ENCODE measurements at regions not wholly inside any gene's neighbourhood (a gene's known extent, or its start where the extent isn't known, plus 50 kb on each side); places are given as distances from the start of the nearest gene placed in this dataset.
"Not testable (repeated sequence)": the region's sequence is repeated elsewhere in the genome, so short reads cannot be mapped to it uniquely, and the experiment has no call there.

DNA sequence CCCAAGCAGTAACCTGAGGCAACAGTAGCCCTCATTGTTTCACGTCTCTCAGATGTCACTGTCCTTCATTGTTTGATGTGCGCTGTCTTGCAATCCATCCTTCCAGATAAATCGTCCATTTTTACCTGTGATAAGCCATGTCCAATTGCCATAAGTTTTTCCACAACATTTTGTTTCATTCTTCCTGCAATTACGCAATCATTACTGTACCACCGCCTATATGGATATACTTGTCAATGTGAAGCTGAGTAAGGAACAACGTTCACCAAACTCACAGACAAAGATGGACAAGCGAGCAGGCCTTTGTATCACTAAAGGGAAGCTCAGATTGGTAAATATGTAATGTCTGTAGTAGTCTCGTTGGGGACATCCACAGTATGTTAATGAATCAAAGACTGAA, 452.5 kb upstream of the NDN start:
- no CpG with 5 or more reads among the region's 8 CpGs for WGBS (ENCODE audit: insufficient coverage, insufficient read length)
- not testable (repeated sequence) for H3K9me3 ChIP-seq (ENCODE audit: control insufficient read depth, insufficient read depth, low read length); H3K4me1 ChIP-seq (ENCODE audit: control insufficient read depth, insufficient read depth, low read length)

DNA sequence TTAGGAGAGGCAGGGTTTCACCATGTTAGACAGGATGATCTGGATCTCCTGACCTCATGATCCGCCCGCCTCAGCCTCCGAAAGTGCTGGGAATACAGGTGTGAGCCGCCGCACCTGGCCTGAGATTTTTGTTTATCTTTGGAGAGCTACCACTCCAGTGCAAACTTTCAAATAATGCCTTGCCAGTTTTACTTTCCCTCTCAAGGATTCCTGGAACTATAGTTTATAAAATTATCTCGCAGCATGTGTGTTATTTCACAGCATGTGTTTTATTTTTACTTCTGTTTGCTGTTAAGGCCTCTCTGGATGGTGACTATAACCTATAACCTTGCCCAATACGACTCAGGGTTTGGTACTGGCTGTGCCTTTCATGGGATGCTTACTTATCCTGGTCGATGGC, 458.0 kb upstream of the NDN start:
- not testable (repeated sequence) for DNase-seq (ENCODE audit: low read depth, low spot score); H3K4me3 ChIP-seq (ENCODE audit: low read length); H3K9me3 ChIP-seq (ENCODE audit: control insufficient read depth, insufficient read depth, low read length); H3K4me1 ChIP-seq (ENCODE audit: control insufficient read depth, insufficient read depth, low read length); H3K36me3 ChIP-seq (ENCODE audit: control insufficient read depth, insufficient read depth, low read length); H3K27ac ChIP-seq (ENCODE audit: low read length); H3K27me3 ChIP-seq (ENCODE audit: control insufficient read depth, insufficient read depth, low read length)
- WGBS (ENCODE audit: insufficient coverage, insufficient read length) = no CpG with 5 or more reads among the region's 8 CpGs

More for the DNA sequence above, 452.5 kb upstream of the NDN start:
- H3K27ac ChIP-seq (ENCODE audit: low read length); H3K36me3 ChIP-seq (ENCODE audit: control insufficient read depth, insufficient read depth, low read length); H3K4me3 ChIP-seq (ENCODE audit: low read length); H3K27me3 ChIP-seq (ENCODE audit: control insufficient read depth, insufficient read depth, low read length); DNase-seq (ENCODE audit: low read depth, low spot score): not testable (repeated sequence)

DNA sequence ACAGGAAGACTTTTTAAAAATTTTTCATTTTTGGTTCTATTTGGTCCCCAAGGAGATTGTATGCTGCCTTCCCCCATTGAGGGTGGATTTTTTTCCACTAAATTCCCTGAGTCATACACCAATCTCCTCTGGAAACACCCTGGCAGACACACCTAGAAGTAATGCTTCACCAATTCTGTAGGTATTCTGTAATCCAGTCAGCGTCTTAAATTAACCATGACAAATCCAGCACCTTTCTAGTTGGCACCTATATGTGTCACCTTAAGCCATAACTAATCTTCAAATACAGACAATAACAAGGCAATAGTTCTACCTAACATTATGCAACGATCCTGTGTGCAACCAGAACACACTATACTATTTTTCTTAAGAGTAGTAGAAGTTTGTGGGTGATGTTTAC, 459.1 kb upstream of the NDN start:
- Histone ChIP-seq H3K27me3 (ENCODE audit: control insufficient read depth, insufficient read depth, low read length) (no peaks in the 10 kb centered on the region), H3K4me1 (ENCODE audit: control insufficient read depth, insufficient read depth, low read length) (no peaks in the 10 kb centered on the region), H3K4me3 (ENCODE audit: low read length) (no peak overlapping the region), H3K27ac (ENCODE audit: low read length) (no peak overlapping the region), H3K36me3 (ENCODE audit: control insufficient read depth, insufficient read depth, low read length) (no peaks in the 10 kb centered on the region), H3K9me3 (ENCODE audit: control insufficient read depth, insufficient read depth, low read length) (no peaks in the 10 kb centered on the region)
- WGBS (ENCODE audit: insufficient coverage, insufficient read length) = no CpG with 5 or more reads among the region's 2 CpGs
- DNase-seq (ENCODE audit: low read depth, low spot score) = no peak

DNA sequence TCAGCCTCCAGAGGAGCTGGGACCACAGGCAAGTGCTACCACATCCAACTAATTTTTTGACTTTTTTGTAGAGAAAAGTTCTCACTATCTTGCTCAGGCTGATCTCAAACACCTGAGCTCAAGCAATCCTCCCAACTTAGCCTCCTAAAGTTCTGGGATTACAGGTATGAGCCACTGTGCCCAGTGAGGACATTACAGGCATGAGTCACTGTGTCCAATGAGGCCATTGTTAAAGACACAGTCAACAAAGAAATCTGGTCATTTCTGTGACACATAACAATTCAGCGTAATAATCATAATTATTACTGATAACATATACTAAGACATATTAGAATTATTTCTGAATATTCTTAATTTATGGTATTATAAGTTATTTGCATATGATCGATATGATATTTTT, 463.4 kb upstream of the NDN start:
- Histone ChIP-seq H3K4me3 (ENCODE audit: low read length) (no peak overlapping the region), H3K27ac (ENCODE audit: low read length) (no peak overlapping the region), H3K27me3 (ENCODE audit: control insufficient read depth, insufficient read depth, low read length) (no peaks in the 10 kb centered on the region), H3K9me3 (ENCODE audit: control insufficient read depth, insufficient read depth, low read length) (no peaks in the 10 kb centered on the region), H3K36me3 (ENCODE audit: control insufficient read depth, insufficient read depth, low read length) (no peaks in the 10 kb centered on the region), H3K4me1 (ENCODE audit: control insufficient read depth, insufficient read depth, low read length) (no peaks in the 10 kb centered on the region)
- no peak for DNase-seq (ENCODE audit: low read depth, low spot score)
- 100% methylated on average over 1 of the region's 2 CpGs for WGBS (ENCODE audit: insufficient coverage, insufficient read length)

DNA sequence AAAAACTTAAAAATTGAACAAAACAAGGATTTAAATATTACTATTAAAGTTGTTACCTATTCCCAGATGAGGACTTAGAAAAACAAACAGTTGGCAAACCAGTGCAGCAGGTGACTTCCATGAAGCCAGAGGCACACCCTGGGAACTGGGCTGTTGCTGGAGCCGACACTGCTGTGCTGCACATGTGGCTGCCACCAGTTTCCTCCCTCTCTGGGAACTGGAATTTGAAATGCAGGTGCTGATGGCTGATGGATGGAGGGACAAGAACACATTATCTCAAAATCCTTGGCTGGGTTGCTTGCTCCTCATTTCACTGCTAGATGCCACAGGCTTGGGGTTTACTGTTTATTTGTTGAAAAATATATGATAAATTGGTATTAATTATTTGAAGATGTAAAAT, 471.2 kb upstream of the NDN start:
- no CpG with 5 or more reads among the region's 1 CpG for WGBS (ENCODE audit: insufficient coverage, insufficient read length)
- not testable (repeated sequence) for H3K36me3 ChIP-seq (ENCODE audit: control insufficient read depth, insufficient read depth, low read length); H3K27ac ChIP-seq (ENCODE audit: low read length); H3K4me1 ChIP-seq (ENCODE audit: control insufficient read depth, insufficient read depth, low read length); H3K9me3 ChIP-seq (ENCODE audit: control insufficient read depth, insufficient read depth, low read length); DNase-seq (ENCODE audit: low read depth, low spot score); H3K4me3 ChIP-seq (ENCODE audit: low read length); H3K27me3 ChIP-seq (ENCODE audit: control insufficient read depth, insufficient read depth, low read length)

DNA sequence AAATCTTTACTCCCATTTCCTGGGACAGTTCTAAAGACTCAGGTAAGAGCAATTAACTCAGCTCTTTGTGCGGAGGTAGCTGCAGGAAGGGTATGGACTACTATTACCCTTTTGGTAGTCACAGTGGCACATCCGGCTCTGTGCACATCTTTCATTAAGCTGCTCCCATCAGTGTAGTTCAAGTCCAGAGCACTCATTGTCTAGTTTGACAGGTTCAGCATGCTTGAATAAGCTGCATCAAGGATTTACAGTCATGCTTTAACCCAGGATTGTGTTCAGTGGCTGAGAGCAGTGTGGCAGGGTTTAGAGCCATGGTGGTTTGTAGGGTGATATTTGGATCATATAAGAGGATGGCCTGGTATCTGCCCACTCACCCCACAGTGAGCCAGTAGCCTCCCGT, 478.4 kb upstream of the NDN start:
- H3K27ac ChIP-seq (ENCODE audit: low read length); H3K4me3 ChIP-seq (ENCODE audit: low read length); H3K9me3 ChIP-seq (ENCODE audit: control insufficient read depth, insufficient read depth, low read length); H3K4me1 ChIP-seq (ENCODE audit: control insufficient read depth, insufficient read depth, low read length); H3K36me3 ChIP-seq (ENCODE audit: control insufficient read depth, insufficient read depth, low read length); H3K27me3 ChIP-seq (ENCODE audit: control insufficient read depth, insufficient read depth, low read length); DNase-seq (ENCODE audit: low read depth, low spot score): not testable (repeated sequence)
- WGBS (ENCODE audit: insufficient coverage, insufficient read length) = no CpG with 5 or more reads among the region's 3 CpGs

DNA sequence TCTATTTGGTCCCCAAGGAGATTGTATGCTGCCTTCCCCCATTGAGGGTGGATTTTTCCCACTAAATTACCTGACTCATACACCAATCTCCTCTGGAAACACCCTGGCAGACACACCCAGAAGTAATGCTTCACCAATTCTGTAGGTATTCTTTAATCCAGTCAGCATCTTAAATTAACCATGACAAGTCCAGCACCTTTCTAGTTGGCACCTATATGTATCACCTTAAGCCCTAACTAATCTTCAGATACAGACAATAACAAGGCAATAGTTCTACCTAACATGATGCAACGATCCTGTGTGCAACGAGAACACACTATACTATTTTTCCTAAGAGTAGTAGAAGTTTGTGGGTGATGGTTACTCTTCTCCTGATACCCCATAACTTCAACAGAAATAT, 473.3 kb upstream of the NPAP1 start:
- H3K9me3 ChIP-seq (ENCODE audit: control insufficient read depth, insufficient read depth, low read length); H3K4me3 ChIP-seq (ENCODE audit: low read length); H3K4me1 ChIP-seq (ENCODE audit: control insufficient read depth, insufficient read depth, low read length); DNase-seq (ENCODE audit: low read depth, low spot score); H3K36me3 ChIP-seq (ENCODE audit: control insufficient read depth, insufficient read depth, low read length); H3K27me3 ChIP-seq (ENCODE audit: control insufficient read depth, insufficient read depth, low read length); H3K27ac ChIP-seq (ENCODE audit: low read length): not testable (repeated sequence)
- no CpG with 5 or more reads among the region's 2 CpGs for WGBS (ENCODE audit: insufficient coverage, insufficient read length)

DNA sequence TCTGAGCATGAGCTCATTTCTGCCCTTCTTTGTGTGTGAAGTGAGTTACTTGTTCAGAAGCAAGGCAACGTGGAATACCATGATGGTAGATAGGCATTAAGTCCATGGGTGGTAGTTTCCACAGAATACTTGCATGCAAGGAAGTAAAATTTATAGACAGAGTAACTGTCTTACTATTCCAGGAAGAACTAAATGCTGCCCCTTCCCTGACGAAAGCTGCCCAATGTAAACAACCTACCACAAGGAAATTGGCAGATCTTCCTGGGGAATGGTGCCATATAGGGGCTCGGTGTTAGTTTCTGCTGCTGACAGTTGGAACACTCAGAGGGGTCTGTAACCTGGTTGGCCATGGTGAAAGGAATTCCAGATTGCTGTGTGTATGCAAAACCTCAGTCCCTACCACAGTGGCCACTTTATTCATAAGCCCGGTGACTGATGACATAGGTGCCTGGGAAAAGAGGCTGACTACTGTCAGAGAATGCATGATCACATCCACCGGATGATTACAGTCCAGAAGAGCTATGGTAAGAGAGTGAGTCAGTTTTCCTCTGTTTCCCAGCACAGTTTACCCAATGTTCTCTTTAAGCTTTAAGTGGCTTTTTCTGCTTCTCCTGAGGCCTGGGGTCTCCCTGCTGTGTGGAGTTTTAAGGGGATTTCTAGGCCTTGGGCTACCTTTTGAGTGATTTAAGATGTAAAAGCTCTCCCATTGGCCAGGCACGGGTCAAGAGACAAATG, 463.7 kb upstream of the NPAP1 start:
- not testable (repeated sequence) for H3K27ac ChIP-seq (ENCODE audit: low read length); DNase-seq (ENCODE audit: low read depth, low spot score); H3K4me1 ChIP-seq (ENCODE audit: control insufficient read depth, insufficient read depth, low read length); H3K9me3 ChIP-seq (ENCODE audit: control insufficient read depth, insufficient read depth, low read length); H3K27me3 ChIP-seq (ENCODE audit: control insufficient read depth, insufficient read depth, low read length); H3K4me3 ChIP-seq (ENCODE audit: low read length); H3K36me3 ChIP-seq (ENCODE audit: control insufficient read depth, insufficient read depth, low read length)
- no CpG with 5 or more reads among the region's 6 CpGs for WGBS (ENCODE audit: insufficient coverage, insufficient read length)

DNA sequence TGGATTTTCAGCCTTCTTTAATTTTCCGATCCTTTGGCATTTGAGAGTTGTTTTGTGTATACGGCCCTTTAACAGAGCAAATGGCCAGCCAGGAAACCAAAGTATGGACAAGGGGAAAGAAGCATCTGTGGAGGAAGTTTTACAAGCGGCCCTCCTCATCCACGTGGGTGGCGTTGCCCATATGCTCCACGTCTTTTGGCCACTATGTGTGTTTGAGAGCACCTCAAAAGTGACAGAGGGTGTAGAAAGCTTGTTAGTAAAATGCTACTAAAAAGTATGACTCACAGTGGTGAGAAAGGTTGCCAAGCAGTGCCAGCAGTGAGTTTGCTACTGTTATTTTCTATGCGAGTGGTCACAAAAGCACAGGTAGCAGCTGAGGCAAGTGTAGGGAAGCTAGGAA, 451.8 kb upstream of the NPAP1 start:
- Histone ChIP-seq H3K9me3 (ENCODE audit: control insufficient read depth, insufficient read depth, low read length) (no peaks in the 10 kb centered on the region), H3K27ac (ENCODE audit: low read length) (no peak overlapping the region), H3K27me3 (ENCODE audit: control insufficient read depth, insufficient read depth, low read length) (no peaks in the 10 kb centered on the region), H3K4me1 (ENCODE audit: control insufficient read depth, insufficient read depth, low read length) (no peaks in the 10 kb centered on the region), H3K4me3 (ENCODE audit: low read length) (no peak overlapping the region), H3K36me3 (ENCODE audit: control insufficient read depth, insufficient read depth, low read length) (no peaks in the 10 kb centered on the region)
- DNase-seq (ENCODE audit: low read depth, low spot score) = no peak
- no CpG with 5 or more reads among the region's 7 CpGs for WGBS (ENCODE audit: insufficient coverage, insufficient read length)

DNA sequence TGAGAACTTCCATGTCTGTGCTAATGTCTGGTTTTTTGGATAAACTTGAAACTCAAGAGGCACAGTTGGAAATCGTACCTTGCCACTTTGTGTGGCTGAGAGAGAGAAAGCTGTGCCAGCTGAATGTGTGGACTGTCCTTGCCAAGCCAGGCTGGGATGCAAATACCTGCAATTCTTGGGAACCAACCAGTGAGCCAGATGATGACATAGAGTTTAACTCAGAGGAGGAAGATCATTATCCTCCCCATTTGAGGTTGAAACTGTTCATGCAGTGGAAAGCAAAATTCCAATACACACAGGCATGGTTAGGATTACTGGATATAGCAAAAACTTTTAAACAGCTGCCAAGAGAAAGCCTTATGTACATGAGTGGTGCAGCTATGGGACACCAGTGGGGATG, 451.4 kb upstream of the NPAP1 start:
- H3K27ac ChIP-seq (ENCODE audit: low read length) = no peak overlapping the region
- no peaks in the 10 kb centered on the region for H3K9me3 ChIP-seq (ENCODE audit: control insufficient read depth, insufficient read depth, low read length)
- DNase-seq (ENCODE audit: low read depth, low spot score) = no peak
- H3K36me3 ChIP-seq (ENCODE audit: control insufficient read depth, insufficient read depth, low read length) = no peaks in the 10 kb centered on the region
- H3K4me3 ChIP-seq (ENCODE audit: low read length) = no peak overlapping the region
- WGBS (ENCODE audit: insufficient coverage, insufficient read length) = no CpG with 5 or more reads among the region's 1 CpG
- no peaks in the 10 kb centered on the region for H3K4me1 ChIP-seq (ENCODE audit: control insufficient read depth, insufficient read depth, low read length)
- no peaks in the 10 kb centered on the region for H3K27me3 ChIP-seq (ENCODE audit: control insufficient read depth, insufficient read depth, low read length)

DNA sequence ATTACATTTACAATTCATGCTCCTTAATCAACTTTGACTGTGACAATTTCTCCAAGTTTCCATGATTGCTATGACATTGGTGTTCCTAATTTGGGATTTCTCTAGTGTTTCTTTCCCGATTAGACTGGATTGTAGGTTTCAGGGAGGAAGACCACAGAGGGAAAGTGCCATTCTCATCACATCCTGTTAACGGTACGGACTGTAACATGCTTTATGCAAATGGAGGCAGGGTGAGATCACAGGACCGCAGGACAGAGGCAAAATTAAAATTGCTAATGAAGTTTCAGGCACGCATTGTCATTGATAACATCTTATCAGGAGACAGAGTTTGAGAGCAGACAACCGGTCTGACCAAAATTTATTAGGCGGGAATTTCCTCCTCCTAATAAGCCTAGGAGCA, 446.7 kb upstream of the NPAP1 start:
- H3K27ac ChIP-seq (ENCODE audit: low read length); H3K9me3 ChIP-seq (ENCODE audit: control insufficient read depth, insufficient read depth, low read length); DNase-seq (ENCODE audit: low read depth, low spot score); H3K4me3 ChIP-seq (ENCODE audit: low read length); H3K27me3 ChIP-seq (ENCODE audit: control insufficient read depth, insufficient read depth, low read length); H3K36me3 ChIP-seq (ENCODE audit: control insufficient read depth, insufficient read depth, low read length); H3K4me1 ChIP-seq (ENCODE audit: control insufficient read depth, insufficient read depth, low read length): not testable (repeated sequence)
- no CpG with 5 or more reads among the region's 7 CpGs for WGBS (ENCODE audit: insufficient coverage, insufficient read length)

Data from iPS DF 6.9 (cell line).